ENCODE measurements at regions not wholly inside any gene's neighbourhood (a gene's known extent, or its start where the extent isn't known, plus 50 kb on each side); places are given as distances from the start of the nearest gene placed in this dataset.

DNA sequence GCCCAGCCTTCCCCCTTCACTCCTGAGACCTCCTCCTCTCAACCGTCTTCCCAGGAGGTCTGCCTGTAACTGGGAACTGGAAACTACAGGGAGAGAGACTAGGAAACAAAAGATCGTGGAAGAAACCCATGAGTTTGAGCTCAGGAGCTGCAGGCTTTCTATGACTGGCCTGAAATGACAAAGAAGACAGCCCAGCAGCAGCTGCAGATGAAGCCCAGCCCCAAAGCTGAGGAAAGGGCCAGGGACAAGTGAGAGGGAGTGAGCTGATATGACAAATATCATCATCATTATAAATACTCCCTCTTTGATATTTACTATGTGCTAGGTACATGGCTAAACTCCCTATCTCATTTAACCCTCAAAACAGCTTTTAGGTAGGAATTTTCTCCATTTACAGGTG is 142.6 kb upstream of the CTTNBP2NL start:
- DNase-seq (ENCODE audit: low read depth in 2 of 2) = no peak
- H3K9ac ChIP-seq (ENCODE audit: insufficient read depth, low read length) = no peak overlapping the region
- TF ChIP-seq, protein P1, sequence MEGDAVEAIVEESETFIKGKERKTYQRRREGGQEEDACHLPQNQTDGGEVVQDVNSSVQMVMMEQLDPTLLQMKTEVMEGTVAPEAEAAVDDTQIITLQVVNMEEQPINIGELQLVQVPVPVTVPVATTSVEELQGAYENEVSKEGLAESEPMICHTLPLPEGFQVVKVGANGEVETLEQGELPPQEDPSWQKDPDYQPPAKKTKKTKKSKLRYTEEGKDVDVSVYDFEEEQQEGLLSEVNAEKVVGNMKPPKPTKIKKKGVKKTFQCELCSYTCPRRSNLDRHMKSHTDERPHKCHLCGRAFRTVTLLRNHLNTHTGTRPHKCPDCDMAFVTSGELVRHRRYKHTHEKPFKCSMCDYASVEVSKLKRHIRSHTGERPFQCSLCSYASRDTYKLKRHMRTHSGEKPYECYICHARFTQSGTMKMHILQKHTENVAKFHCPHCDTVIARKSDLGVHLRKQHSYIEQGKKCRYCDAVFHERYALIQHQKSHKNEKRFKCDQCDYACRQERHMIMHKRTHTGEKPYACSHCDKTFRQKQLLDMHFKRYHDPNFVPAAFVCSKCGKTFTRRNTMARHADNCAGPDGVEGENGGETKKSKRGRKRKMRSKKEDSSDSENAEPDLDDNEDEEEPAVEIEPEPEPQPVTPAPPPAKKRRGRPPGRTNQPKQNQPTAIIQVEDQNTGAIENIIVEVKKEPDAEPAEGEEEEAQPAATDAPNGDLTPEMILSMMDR (conservative IDR thresholded peaks at IDR 0.05 in 1 of 2, IDR thresholded peaks at IDR 0.05 in 1 of 2; ENCODE audit: low read depth in 1 of 2, low read length in 2 of 2) = no peak
- TF ChIP-seq EZH2 (IDR thresholded peaks at IDR 0.05; ENCODE audit: low read length, missing control alignments) = no peak
- H3K27me3 ChIP-seq (ENCODE audit: control insufficient read depth, insufficient read depth, low read length) = no peaks in the 10 kb centered on the region
- H4K20me1 ChIP-seq (ENCODE audit: control insufficient read depth, extremely low read depth, insufficient read depth, low read length) = no peaks in the 10 kb centered on the region
- no peak overlapping the region for H3K4me3 ChIP-seq (replicated peaks in 1 of 4; ENCODE audit: control extremely low read depth in 1 of 4, insufficient read depth in 1 of 4, low read depth in 3 of 4, low read length in 4 of 4)
- peaks cover 2% of the 10 kb centered on the region for H3K4me1 ChIP-seq (ENCODE audit: control insufficient read depth, extremely low read depth, insufficient read depth, low read length)
- no peak overlapping the region for H2AFZ ChIP-seq (ENCODE audit: low read length)
- no peaks in the 10 kb centered on the region for H3K79me2 ChIP-seq (ENCODE audit: control insufficient read depth, insufficient read depth, low read length)
- no peaks in the 10 kb centered on the region for H3K9me3 ChIP-seq (ENCODE audit: control insufficient read depth, insufficient read depth, low read depth, low read length)
- H3K36me3 ChIP-seq (ENCODE audit: control insufficient read depth, insufficient read depth, low read length) = no peaks in the 10 kb centered on the region
- no peak overlapping the region for H3K4me2 ChIP-seq (ENCODE audit: extremely low read depth, insufficient read depth, low read length)
- no peak overlapping the region for H3K27ac ChIP-seq (ENCODE audit: insufficient read depth, low read length)

DNA sequence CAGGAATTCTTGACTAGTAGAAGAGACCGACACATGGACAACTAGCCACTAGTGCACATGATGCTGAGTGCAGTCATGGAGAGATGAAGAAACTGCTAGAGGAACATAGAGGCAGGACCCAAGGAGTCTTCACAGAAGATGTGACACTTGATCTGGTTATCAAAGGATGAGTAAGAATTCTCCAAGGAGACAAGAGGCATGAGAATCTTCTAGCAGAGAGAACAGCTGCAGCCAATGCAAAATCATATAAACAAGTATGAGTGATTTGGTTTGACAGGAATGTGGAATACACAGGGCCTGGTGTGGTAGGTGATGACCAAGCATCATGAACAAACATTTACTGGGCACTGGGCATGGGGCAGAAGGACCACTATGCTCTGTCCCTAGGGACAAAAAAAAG is 140.9 kb upstream of the CTTNBP2NL start:
- Histone ChIP-seq H3K9ac (ENCODE audit: insufficient read depth, low read length) (no peak overlapping the region), H3K27me3 (ENCODE audit: control insufficient read depth, insufficient read depth, low read length) (no peaks in the 10 kb centered on the region), H3K36me3 (ENCODE audit: control insufficient read depth, insufficient read depth, low read length) (no peaks in the 10 kb centered on the region), H3K4me2 (ENCODE audit: extremely low read depth, insufficient read depth, low read length) (no peak overlapping the region), H3K9me3 (ENCODE audit: control insufficient read depth, insufficient read depth, low read depth, low read length) (no peaks in the 10 kb centered on the region), H3K4me3 (replicated peaks in 1 of 4; ENCODE audit: control extremely low read depth in 1 of 4, insufficient read depth in 1 of 4, low read depth in 3 of 4, low read length in 4 of 4) (no peak overlapping the region), H4K20me1 (ENCODE audit: control insufficient read depth, extremely low read depth, insufficient read depth, low read length) (no peaks in the 10 kb centered on the region), H3K4me1 (ENCODE audit: control insufficient read depth, extremely low read depth, insufficient read depth, low read length) (peaks cover 2% of the 10 kb centered on the region), H3K27ac (ENCODE audit: insufficient read depth, low read length) (no peak overlapping the region), H2AFZ (ENCODE audit: low read length) (no peak overlapping the region), H3K79me2 (ENCODE audit: control insufficient read depth, insufficient read depth, low read length) (no peaks in the 10 kb centered on the region)
- no peak for TF ChIP-seq EZH2 (IDR thresholded peaks at IDR 0.05; ENCODE audit: low read length, missing control alignments)
- TF ChIP-seq, protein P1 (conservative IDR thresholded peaks at IDR 0.05 in 1 of 2, IDR thresholded peaks at IDR 0.05 in 1 of 2; ENCODE audit: low read depth in 1 of 2, low read length in 2 of 2) = no peak
- peak in 1 of 2 donors; percentile 10 for DNase-seq (ENCODE audit: low read depth in 2 of 2)

DNA sequence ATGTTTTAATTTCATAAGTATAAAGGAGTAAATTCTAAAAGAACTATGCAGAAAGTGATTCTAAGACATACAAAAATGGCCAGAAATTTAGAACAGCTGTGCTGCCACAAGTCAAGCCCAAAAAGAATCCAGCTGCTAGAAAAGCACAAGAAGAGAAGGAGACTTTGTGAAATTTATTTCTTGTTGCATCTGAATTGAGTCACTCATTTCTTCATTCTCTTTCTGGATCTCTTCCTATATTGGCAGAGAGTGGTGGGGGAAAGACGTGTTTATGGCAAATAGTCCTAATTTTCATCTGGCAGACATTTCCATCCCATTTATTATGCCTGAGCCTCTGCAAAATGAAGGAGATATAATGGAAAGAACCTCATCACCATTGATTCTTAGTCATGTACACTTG is 139.6 kb upstream of the CTTNBP2NL start:
- Histone ChIP-seq H3K9ac (ENCODE audit: insufficient read depth, low read length) (no peak overlapping the region), H2AFZ (ENCODE audit: low read length) (no peak overlapping the region), H3K4me1 (ENCODE audit: control insufficient read depth, extremely low read depth, insufficient read depth, low read length) (peaks cover 2% of the 10 kb centered on the region), H3K9me3 (ENCODE audit: control insufficient read depth, insufficient read depth, low read depth, low read length) (no peaks in the 10 kb centered on the region), H3K4me2 (ENCODE audit: extremely low read depth, insufficient read depth, low read length) (no peak overlapping the region), H3K27me3 (ENCODE audit: control insufficient read depth, insufficient read depth, low read length) (no peaks in the 10 kb centered on the region), H3K36me3 (ENCODE audit: control insufficient read depth, insufficient read depth, low read length) (no peaks in the 10 kb centered on the region), H3K27ac (ENCODE audit: insufficient read depth, low read length) (no peak overlapping the region), H3K4me3 (replicated peaks in 1 of 4; ENCODE audit: control extremely low read depth in 1 of 4, insufficient read depth in 1 of 4, low read depth in 3 of 4, low read length in 4 of 4) (no peak overlapping the region), H3K79me2 (ENCODE audit: control insufficient read depth, insufficient read depth, low read length) (no peaks in the 10 kb centered on the region), H4K20me1 (ENCODE audit: control insufficient read depth, extremely low read depth, insufficient read depth, low read length) (no peaks in the 10 kb centered on the region)
- DNase-seq (ENCODE audit: low read depth in 2 of 2) = peak in 1 of 2 donors; percentile 24
- TF ChIP-seq, protein P1 (conservative IDR thresholded peaks at IDR 0.05 in 1 of 2, IDR thresholded peaks at IDR 0.05 in 1 of 2; ENCODE audit: low read depth in 1 of 2, low read length in 2 of 2) = no peak
- TF ChIP-seq EZH2 (IDR thresholded peaks at IDR 0.05; ENCODE audit: low read length, missing control alignments) = no peak

Data from fibroblast of lung (primary cell).